ENCODE measurements at regions not wholly inside any gene's neighbourhood (a gene's known extent, or its start where the extent isn't known, plus 50 kb on each side); places are given as distances from the start of the nearest gene placed in this dataset.

DNA sequence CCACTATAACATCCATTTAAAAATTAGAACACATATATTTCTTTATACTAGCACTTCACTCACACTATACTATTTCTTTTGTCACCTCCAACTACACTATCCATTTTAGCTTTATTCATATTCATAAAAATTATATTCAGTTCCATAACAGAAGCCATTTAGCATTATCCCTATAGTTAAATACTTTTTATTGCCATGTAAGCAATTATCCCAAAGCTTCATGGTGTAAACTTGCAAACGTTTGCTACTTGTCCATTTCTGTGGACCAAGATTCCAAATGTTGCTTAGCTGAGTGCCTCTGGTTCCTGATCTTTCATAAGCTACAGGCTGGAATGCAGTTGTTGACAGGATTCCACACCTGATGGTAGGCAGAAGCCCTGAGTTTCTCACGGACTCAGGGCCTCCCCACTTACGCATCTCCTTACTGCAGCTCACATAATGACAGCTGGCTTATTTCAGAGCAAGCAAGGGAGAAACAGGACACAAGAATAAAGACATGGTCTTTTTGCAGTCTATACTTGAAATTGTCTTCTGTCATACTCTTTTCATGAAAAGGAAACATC lies 1584.8 kb downstream of the SLITRK5 start:
- ChIA-PET POLR2A (ENCODE audit: low non-redundant PET) (no interaction called here), CTCF (no interaction called here)
- Histone ChIP-seq H3K4me3 (ENCODE audit: low read depth, low read length, poor library complexity, severe bottlenecking) (no peak overlapping the region), H3K36me3 (ENCODE audit: insufficient read depth, low read length, poor library complexity, severe bottlenecking) (no peaks in the 10 kb centered on the region), H3K4me1 (ENCODE audit: insufficient read depth, low read length, poor library complexity, severe bottlenecking) (no peaks in the 10 kb centered on the region), H3K9me3 (ENCODE audit: low read depth, low read length, poor library complexity, severe bottlenecking) (no peaks in the 10 kb centered on the region), H3K27ac (ENCODE audit: low read depth, low read length, poor library complexity, severe bottlenecking) (no peak overlapping the region), H3K27me3 (replicated peaks; ENCODE audit: insufficient read depth, low read depth, low read length, poor library complexity) (no peaks in the 10 kb centered on the region)
- TF ChIP-seq EZH2 (IDR thresholded peaks at IDR 0.05; ENCODE audit: borderline replicate concordance, low read depth, low read length, poor library complexity, severe bottlenecking): no peak
- TF ChIP-seq, protein P1, sequence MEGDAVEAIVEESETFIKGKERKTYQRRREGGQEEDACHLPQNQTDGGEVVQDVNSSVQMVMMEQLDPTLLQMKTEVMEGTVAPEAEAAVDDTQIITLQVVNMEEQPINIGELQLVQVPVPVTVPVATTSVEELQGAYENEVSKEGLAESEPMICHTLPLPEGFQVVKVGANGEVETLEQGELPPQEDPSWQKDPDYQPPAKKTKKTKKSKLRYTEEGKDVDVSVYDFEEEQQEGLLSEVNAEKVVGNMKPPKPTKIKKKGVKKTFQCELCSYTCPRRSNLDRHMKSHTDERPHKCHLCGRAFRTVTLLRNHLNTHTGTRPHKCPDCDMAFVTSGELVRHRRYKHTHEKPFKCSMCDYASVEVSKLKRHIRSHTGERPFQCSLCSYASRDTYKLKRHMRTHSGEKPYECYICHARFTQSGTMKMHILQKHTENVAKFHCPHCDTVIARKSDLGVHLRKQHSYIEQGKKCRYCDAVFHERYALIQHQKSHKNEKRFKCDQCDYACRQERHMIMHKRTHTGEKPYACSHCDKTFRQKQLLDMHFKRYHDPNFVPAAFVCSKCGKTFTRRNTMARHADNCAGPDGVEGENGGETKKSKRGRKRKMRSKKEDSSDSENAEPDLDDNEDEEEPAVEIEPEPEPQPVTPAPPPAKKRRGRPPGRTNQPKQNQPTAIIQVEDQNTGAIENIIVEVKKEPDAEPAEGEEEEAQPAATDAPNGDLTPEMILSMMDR (conservative IDR thresholded peaks at IDR 0.05; ENCODE audit: low read depth, low read length): no peak
- intact Hi-C loops (cut with micrococcal nuclease; ENCODE audit: unreplicated experiment): no loop called here
- DNase-seq (ENCODE audit: low spot score): no peak
- no TSS peak for BruUV-seq (replicated peaks)

DNA sequence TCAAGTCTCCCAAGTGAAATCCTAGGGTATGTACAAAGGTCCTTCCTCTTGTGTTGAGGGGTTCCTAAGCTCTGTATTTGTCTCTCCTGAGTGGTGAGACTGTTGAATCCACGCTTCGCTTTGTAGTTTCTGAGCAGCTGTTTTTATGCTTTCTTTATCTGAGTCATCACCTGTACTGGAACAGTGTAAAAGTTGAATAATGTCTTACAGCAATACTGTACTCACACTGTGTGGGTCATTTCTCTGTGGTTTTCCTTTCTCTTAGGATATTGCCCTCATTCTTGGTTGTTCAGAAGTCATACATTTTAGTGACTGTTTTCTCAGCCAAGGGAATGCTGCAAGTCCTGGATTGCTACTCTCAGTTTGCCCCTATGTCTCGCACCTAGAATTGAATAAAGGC lies 1596.6 kb downstream of the SLITRK5 start:
- DNase-seq (ENCODE audit: low spot score): no peak
- TF ChIP-seq EZH2 (IDR thresholded peaks at IDR 0.05; ENCODE audit: borderline replicate concordance, low read depth, low read length, poor library complexity, severe bottlenecking): no peak
- TF ChIP-seq, protein P1 (conservative IDR thresholded peaks at IDR 0.05; ENCODE audit: low read depth, low read length): no peak
- Histone ChIP-seq H3K4me3 (ENCODE audit: low read depth, low read length, poor library complexity, severe bottlenecking) (no peak overlapping the region), H3K27ac (ENCODE audit: low read depth, low read length, poor library complexity, severe bottlenecking) (no peak overlapping the region), H3K27me3 (replicated peaks; ENCODE audit: insufficient read depth, low read depth, low read length, poor library complexity) (no peaks in the 10 kb centered on the region), H3K9me3 (ENCODE audit: low read depth, low read length, poor library complexity, severe bottlenecking) (no peaks in the 10 kb centered on the region), H3K36me3 (ENCODE audit: insufficient read depth, low read length, poor library complexity, severe bottlenecking) (no peaks in the 10 kb centered on the region), H3K4me1 (ENCODE audit: insufficient read depth, low read length, poor library complexity, severe bottlenecking) (no peaks in the 10 kb centered on the region)
- POLR2A ChIA-PET (ENCODE audit: low non-redundant PET): no interaction called here
- CTCF ChIA-PET: no interaction called here
- intact Hi-C loops (cut with micrococcal nuclease; ENCODE audit: unreplicated experiment): no loop called here
- BruUV-seq (replicated peaks): no TSS peak

DNA sequence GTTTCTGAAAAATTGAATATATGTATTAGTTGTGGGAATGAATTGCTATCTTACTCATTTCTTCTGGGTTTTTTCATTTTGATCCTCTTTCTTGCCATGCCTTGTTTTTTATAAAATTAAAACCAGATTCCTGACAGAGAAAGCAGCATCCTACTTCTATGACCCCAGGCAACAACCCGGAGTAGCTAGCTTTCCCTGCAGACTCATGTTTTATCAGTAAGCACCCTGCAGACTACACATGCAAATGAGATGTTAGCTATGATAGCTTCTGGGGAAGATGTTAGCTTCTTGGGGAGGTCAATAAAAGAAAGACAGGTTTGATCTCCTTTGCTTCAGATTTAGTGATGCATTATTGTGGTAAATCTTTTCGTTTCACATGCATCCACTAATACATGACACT lies 1598.6 kb downstream of the SLITRK5 start:
- no peak for DNase-seq (ENCODE audit: low spot score)
- no peaks in the 10 kb centered on the region for H3K27me3 ChIP-seq (replicated peaks; ENCODE audit: insufficient read depth, low read depth, low read length, poor library complexity)
- no peaks in the 10 kb centered on the region for H3K36me3 ChIP-seq (ENCODE audit: insufficient read depth, low read length, poor library complexity, severe bottlenecking)
- ChIA-PET CTCF (no interaction called here), POLR2A (ENCODE audit: low non-redundant PET) (no interaction called here)
- TF ChIP-seq EZH2 (IDR thresholded peaks at IDR 0.05; ENCODE audit: borderline replicate concordance, low read depth, low read length, poor library complexity, severe bottlenecking): no peak
- TF ChIP-seq, protein P1 (conservative IDR thresholded peaks at IDR 0.05; ENCODE audit: low read depth, low read length): no peak
- H3K9me3 ChIP-seq (ENCODE audit: low read depth, low read length, poor library complexity, severe bottlenecking): no peaks in the 10 kb centered on the region
- H3K27ac ChIP-seq (ENCODE audit: low read depth, low read length, poor library complexity, severe bottlenecking): no peak overlapping the region
- BruUV-seq (replicated peaks): no TSS peak
- H3K4me1 ChIP-seq (ENCODE audit: insufficient read depth, low read length, poor library complexity, severe bottlenecking): no peaks in the 10 kb centered on the region
- no peak overlapping the region for H3K4me3 ChIP-seq (ENCODE audit: low read depth, low read length, poor library complexity, severe bottlenecking)
- intact Hi-C loops (cut with micrococcal nuclease; ENCODE audit: unreplicated experiment): no loop called here

All from A673 (cell line).